Neuronal stem cell (in vitro differentiated cells): ENCODE measurements at regions not wholly inside any gene's neighbourhood (a gene's known extent, or its start where the extent isn't known, plus 50 kb on each side); places are given as distances from the start of the nearest gene placed in this dataset.

ENCODE experiments used
- DNase-seq: peaks from one replicate; pipeline ENCODE4 v3.0.0-alpha.2; 2013; ENCODE audit warnings: low spot score
- H2AFZ ChIP-seq: one replicate; pipeline ENCODE4 v1.6.1; 2013; ENCODE audit warnings: mild to moderate bottlenecking, low read length, inconsistent platforms
- H2AK5ac ChIP-seq: 2 replicates; pipeline ENCODE4 v1.6.1; 2013; ENCODE audit warnings: low read depth, mild to moderate bottlenecking, inconsistent platforms, low read length, moderate library complexity, mixed read lengths
- H2BK120ac ChIP-seq: 2 replicates; pipeline ENCODE4 v1.6.1; 2013; ENCODE audit warnings: low read depth, mild to moderate bottlenecking, inconsistent platforms, low read length, moderate library complexity, mixed read lengths
- H2BK12ac ChIP-seq: one replicate; pipeline ENCODE4 v1.6.1; 2013; ENCODE audit warnings: low read length, inconsistent platforms
- H2BK15ac ChIP-seq: 2 replicates; pipeline ENCODE4 v1.6.1; 2013; ENCODE audit warnings: mild to moderate bottlenecking, low read length, inconsistent platforms, mixed read lengths
- H2BK5ac ChIP-seq: one replicate; pipeline ENCODE4 v1.6.1; 2013; ENCODE audit warnings: inconsistent platforms, mild to moderate bottlenecking, low read length, moderate library complexity
- H3K14ac ChIP-seq: one replicate; pipeline ENCODE4 v1.6.1; 2013; ENCODE audit warnings: low read length, inconsistent platforms
- H3K18ac ChIP-seq: 2 replicates; pipeline ENCODE4 v1.6.1; 2013; ENCODE audit warnings: low read length, inconsistent platforms
- H3K23ac ChIP-seq: 2 replicates; pipeline ENCODE4 v1.6.1; 2013; ENCODE audit warnings: low read depth, mild to moderate bottlenecking, mixed read lengths, low read length, inconsistent platforms; ENCODE audit not compliant: poor library complexity
- H3K27ac ChIP-seq: replicated peaks from 3 replicates; pipeline ENCODE4 v1.5.1; 2013; ENCODE audit warnings: low read length, inconsistent platforms
- H3K27me3 ChIP-seq, 3 experiments: 2 replicates each; pipeline ENCODE4 v1.6.1; 2013; ENCODE audit warnings: low read length in 3 of 3, mild to moderate bottlenecking in 2 of 3, inconsistent platforms in 1 of 3, low read depth in 1 of 3, mixed read lengths in 1 of 3, moderate library complexity in 1 of 3; ENCODE audit not compliant: control insufficient read depth in 3 of 3, insufficient read depth in 3 of 3
- H3K36me3 ChIP-seq, 2 donors: replicated peaks in 1 of 2; 2 replicates each; pipeline ENCODE4 v1.6.1; 2013; ENCODE audit warnings: low read length in 2 of 2; ENCODE audit not compliant: control insufficient read depth in 2 of 2, insufficient read depth in 2 of 2
- H3K4ac ChIP-seq: 2 replicates; pipeline ENCODE4 v1.6.1; 2013; ENCODE audit warnings: inconsistent platforms, mild to moderate bottlenecking, low read length, moderate library complexity
- H3K4me1 ChIP-seq, 2 donors: 1 replicate in 1 of 2; 2 replicates in 1 of 2; pipeline ENCODE4 v1.6.1; 2013; ENCODE audit warnings: low read length in 2 of 2, low read depth in 1 of 2; ENCODE audit not compliant: control insufficient read depth in 2 of 2, insufficient read depth in 1 of 2
- H3K4me2 ChIP-seq: one replicate; pipeline ENCODE4 v1.6.1; 2013; ENCODE audit warnings: mild to moderate bottlenecking, low read length, inconsistent platforms; ENCODE audit not compliant: insufficient read depth, poor library complexity, severe bottlenecking
- H3K4me3 ChIP-seq, 2 donors: 2 replicates each; pipeline ENCODE4 v1.5.1; 2013; ENCODE audit warnings: low read length in 2 of 2, mild to moderate bottlenecking in 2 of 2, inconsistent platforms in 1 of 2, moderate library complexity in 1 of 2
- H3K79me1 ChIP-seq: one replicate; pipeline ENCODE4 v1.6.1; 2013; ENCODE audit warnings: low read depth, mild to moderate bottlenecking, inconsistent platforms, low read length, moderate library complexity
- H3K9ac ChIP-seq: one replicate; pipeline ENCODE4 v1.6.1; 2013; ENCODE audit warnings: mild to moderate bottlenecking, low read depth, low read length, inconsistent platforms; ENCODE audit not compliant: poor library complexity
- H3K9me3 ChIP-seq, 2 donors: replicated peaks in 1 of 2; 2 replicates each; pipeline versions ENCODE3 to v1.6.1; 2013; ENCODE audit warnings: low read length in 2 of 2, mild to moderate bottlenecking in 2 of 2, inconsistent platforms in 1 of 2, low read depth in 1 of 2, mixed read lengths in 1 of 2, moderate library complexity in 1 of 2; ENCODE audit not compliant: control insufficient read depth in 2 of 2, insufficient read depth in 1 of 2
- H4K8ac ChIP-seq: one replicate; pipeline ENCODE4 v1.6.1; 2013; ENCODE audit warnings: low read depth, mild to moderate bottlenecking, inconsistent platforms, low read length, moderate library complexity
- H4K91ac ChIP-seq: one replicate; pipeline ENCODE4 v1.6.1; 2013; ENCODE audit warnings: low read length, low read depth, mild to moderate bottlenecking, inconsistent platforms; ENCODE audit not compliant: poor library complexity
- WGBS, 2 donors: extraction: QIAGEN DNeasy Blood & Tissue Kit; methylation state at CpG; one replicate each; pipeline ENCODE4 v1.1.7; 2013; ENCODE audit warnings: missing lambda C conversion rate in 2 of 2, mixed read lengths in 1 of 2; ENCODE audit not compliant: insufficient read length in 2 of 2, insufficient replicate concordance in 1 of 2; ENCODE audit errors: extremely low coverage in 2 of 2; 5-methylcytosine and 5-hydroxymethylcytosine counted together

DNA sequence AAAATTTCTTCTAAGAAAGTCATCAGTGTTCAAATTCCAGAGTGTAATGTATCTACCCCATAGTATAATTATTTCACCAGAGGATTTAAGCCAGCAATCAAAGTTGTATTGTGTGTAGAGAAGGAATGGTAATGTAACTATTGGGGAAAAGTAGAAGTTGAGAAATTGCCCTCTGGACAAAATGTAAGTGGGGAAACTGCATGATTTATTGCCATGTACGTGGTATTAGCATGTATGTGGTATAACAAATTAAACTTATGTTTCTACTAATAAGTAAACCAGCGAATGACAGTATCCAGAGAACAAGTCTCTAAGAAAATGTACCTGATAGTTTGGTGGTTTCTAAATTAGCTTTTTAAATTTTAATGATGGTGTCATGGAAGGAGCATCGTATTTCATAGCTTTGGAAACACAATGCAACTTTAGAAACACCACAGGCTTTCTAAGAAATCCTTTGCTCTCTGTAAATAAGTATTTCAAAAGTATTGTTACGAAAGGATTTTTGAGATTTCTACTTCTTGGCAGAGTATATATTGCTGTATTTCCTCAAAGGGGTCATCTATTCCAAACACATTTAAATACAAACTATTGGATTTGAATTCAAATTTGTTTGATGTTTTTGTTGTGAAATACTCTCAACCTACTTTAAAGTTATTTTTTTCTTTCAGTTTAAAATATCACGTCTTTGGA, 1018.9 kb upstream of the ZEB2 start:
- Histone ChIP-seq H3K4me2 (no peak overlapping the region), H3K27ac (no peak overlapping the region), H2AK5ac (no peak overlapping the region), H3K79me1 (no peaks in the 10 kb centered on the region), H3K27me3 (no peaks in the 10 kb centered on the region), H3K4ac (no peak overlapping the region), H3K9ac (no peak overlapping the region), H2BK15ac (no peak overlapping the region), H2BK12ac (no peak overlapping the region), H2BK120ac (no peak overlapping the region), H3K18ac (no peak overlapping the region), H3K4me1 (no peaks in the 10 kb centered on the region), H2AFZ (peak overlapping the region; percentile 23), H3K9me3 (no peaks in the 10 kb centered on the region), H3K23ac (no peak overlapping the region), H4K8ac (no peak overlapping the region), H2BK5ac (no peak overlapping the region), H3K36me3 (no peaks in the 10 kb centered on the region), H4K91ac (no peak overlapping the region), H3K14ac (no peak overlapping the region), H3K4me3 (no peak overlapping the region)
- WGBS, 2 donors: no CpG with 5 or more reads among the region's 5 CpGs
- no peak for DNase-seq

DNA sequence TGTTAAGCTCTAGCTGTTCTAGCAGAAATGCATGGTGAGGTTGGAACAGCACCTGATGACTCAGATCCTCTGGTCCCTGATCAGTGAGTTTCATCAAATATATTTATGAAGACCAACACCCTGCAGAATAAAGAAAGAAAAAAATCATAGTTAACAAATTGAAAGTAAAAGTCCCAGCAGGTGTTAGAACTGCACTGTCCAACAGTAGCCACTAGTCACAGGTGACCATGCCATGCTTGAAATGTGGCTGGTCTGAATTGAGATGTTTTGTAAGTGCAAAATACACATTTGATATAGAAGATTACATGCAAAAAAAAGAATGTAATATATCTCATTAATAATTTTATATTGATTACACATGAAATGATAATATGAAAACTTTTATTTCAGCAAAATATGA, 1010.7 kb upstream of the ZEB2 start:
- no peak overlapping the region for H2AFZ ChIP-seq
- H3K27me3 ChIP-seq: no peaks in the 10 kb centered on the region
- H3K4me2 ChIP-seq: no peak overlapping the region
- no peak overlapping the region for H2AK5ac ChIP-seq
- no peak for DNase-seq
- no peak overlapping the region for H4K91ac ChIP-seq
- no peak overlapping the region for H2BK15ac ChIP-seq
- H3K4me1 ChIP-seq: no peaks in the 10 kb centered on the region
- no peak overlapping the region for H4K8ac ChIP-seq
- no peak overlapping the region for H2BK12ac ChIP-seq
- no peak overlapping the region for H3K23ac ChIP-seq
- no peak overlapping the region for H3K4ac ChIP-seq
- H3K36me3 ChIP-seq: no peaks in the 10 kb centered on the region
- H3K79me1 ChIP-seq: no peaks in the 10 kb centered on the region
- H2BK5ac ChIP-seq: no peak overlapping the region
- no peak overlapping the region for H2BK120ac ChIP-seq
- no peak overlapping the region for H3K14ac ChIP-seq
- H3K9me3 ChIP-seq: no peaks in the 10 kb centered on the region
- H3K4me3 ChIP-seq: no peak overlapping the region
- no peak overlapping the region for H3K9ac ChIP-seq
- H3K27ac ChIP-seq: no peak overlapping the region
- H3K18ac ChIP-seq: no peak overlapping the region

DNA sequence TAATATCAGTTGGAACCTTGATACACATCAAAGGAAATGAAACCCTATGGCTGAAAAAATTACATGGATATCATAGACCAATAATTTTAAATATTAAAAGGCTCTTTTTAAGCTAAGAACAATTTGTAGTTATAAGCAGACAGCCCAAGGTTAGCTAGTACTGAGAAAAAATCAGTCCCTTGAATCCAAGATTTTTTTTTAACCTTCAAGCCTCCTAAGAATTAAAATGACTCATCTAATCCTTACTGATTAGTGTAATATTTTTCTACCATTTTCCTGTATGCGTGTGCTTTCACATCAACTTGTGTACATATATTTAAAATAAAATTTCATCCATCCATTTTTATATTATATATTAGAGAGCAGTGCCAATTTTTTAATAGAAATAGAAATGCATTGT, 1004.9 kb upstream of the ZEB2 start:
- Histone ChIP-seq H3K9me3 (no peaks in the 10 kb centered on the region), H3K4ac (no peak overlapping the region), H3K18ac (no peak overlapping the region), H3K4me3 (no peak overlapping the region), H3K79me1 (no peaks in the 10 kb centered on the region), H2AFZ (no peak overlapping the region), H3K14ac (no peak overlapping the region), H2BK120ac (no peak overlapping the region), H3K27me3 (no peaks in the 10 kb centered on the region), H4K8ac (no peak overlapping the region), H3K4me1 (no peaks in the 10 kb centered on the region), H3K4me2 (no peak overlapping the region), H3K27ac (no peak overlapping the region), H2BK5ac (no peak overlapping the region), H4K91ac (no peak overlapping the region), H3K23ac (no peak overlapping the region), H3K9ac (no peak overlapping the region), H2BK15ac (no peak overlapping the region), H2BK12ac (no peak overlapping the region), H3K36me3 (no peaks in the 10 kb centered on the region), H2AK5ac (no peak overlapping the region)
- WGBS, 2 donors: no CpG with 5 or more reads among the region's 1 CpG
- no peak for DNase-seq

DNA sequence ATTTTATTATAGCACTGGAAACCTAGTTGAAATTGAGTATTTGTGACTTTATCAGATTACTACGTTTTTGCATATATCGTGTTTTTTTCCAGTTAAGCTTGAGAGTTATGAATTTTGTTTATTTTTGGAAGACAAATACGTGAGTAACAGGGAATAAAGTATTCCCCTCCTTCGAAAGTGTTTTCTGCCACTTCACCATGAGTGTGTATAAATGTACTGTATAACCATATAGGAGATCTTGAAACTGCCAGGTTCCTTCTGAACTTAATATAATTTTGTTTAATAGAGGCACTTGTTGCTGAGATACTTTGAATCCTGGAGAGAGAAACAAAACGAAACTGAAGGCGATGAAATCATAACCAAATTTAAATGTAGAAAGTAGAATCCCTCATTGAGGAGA, 1004.4 kb upstream of the ZEB2 start:
- Histone ChIP-seq H3K27me3 (no peaks in the 10 kb centered on the region), H3K14ac (no peak overlapping the region), H3K18ac (no peak overlapping the region), H3K4me3 (no peak overlapping the region), H3K4ac (no peak overlapping the region), H3K4me1 (no peaks in the 10 kb centered on the region), H3K79me1 (no peaks in the 10 kb centered on the region), H3K27ac (no peak overlapping the region), H4K91ac (no peak overlapping the region), H2AK5ac (no peak overlapping the region), H3K23ac (no peak overlapping the region), H2BK15ac (no peak overlapping the region), H2BK12ac (no peak overlapping the region), H3K9me3 (no peaks in the 10 kb centered on the region), H3K36me3 (no peaks in the 10 kb centered on the region), H3K9ac (no peak overlapping the region), H2BK120ac (no peak overlapping the region), H4K8ac (no peak overlapping the region), H3K4me2 (no peak overlapping the region), H2BK5ac (no peak overlapping the region), H2AFZ (no peak overlapping the region)
- no peak for DNase-seq
- whole genome bisulfite sequencing, 2 donors: no CpG with 5 or more reads among the region's 6 CpGs
